ENCODE measurements at regions not wholly inside any gene's neighbourhood (a gene's known extent, or its start where the extent isn't known, plus 50 kb on each side); places are given as distances from the start of the nearest gene placed in this dataset.

- no peak for DNase-seq (ENCODE audit: low spot score in 2 of 2)
- no peak for TF ChIP-seq POLR2AphosphoS5 (IDR thresholded peaks at IDR 0.05)
- Histone ChIP-seq H3K4me3 (no peak overlapping the region), H3K9me3 (no peaks in the 10 kb centered on the region), H3K27me3 (no peaks in the 10 kb centered on the region), H3K27ac (no peak overlapping the region), H3K4me1 (no peaks in the 10 kb centered on the region), H3K36me3 (no peaks in the 10 kb centered on the region)
- intact Hi-C loops (cut with DNase I; ENCODE audit: low total_unique reads): no loop called here
These were observed 194.1 kb upstream of the FANCL start for GRCh38 chr2:58435246-58435645.

DNA sequence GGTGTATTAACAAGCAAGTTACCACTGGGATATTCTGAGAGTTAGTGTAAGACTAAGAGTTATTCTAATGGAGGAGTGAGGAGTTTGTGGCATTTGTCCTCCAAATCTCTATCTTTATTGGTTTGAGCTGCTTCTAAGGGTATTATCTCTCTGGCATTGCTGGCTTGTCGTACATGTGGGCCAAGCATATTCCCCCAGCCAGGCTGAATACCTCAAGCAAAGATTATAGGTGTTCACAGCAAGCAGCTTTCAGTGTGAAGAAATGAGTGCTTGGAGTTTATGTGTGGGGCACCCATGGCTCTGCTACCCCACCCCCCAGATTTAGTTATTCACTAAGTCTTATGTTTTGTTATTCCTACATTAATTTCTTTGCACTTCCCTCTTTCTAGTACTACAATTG lies 193.6 kb upstream of the FANCL start:
- H3K36me3 ChIP-seq: no peaks in the 10 kb centered on the region
- TF ChIP-seq POLR2A (IDR thresholded peaks at IDR 0.05) (no peak), POLR2AphosphoS5 (IDR thresholded peaks at IDR 0.05) (no peak), CTCF (IDR thresholded peaks at IDR 0.05) (no peak)
- no peaks in the 10 kb centered on the region for H3K4me1 ChIP-seq
- intact Hi-C loops (cut with DNase I; ENCODE audit: low total_unique reads): no loop called here
- no peak overlapping the region for H3K4me3 ChIP-seq
- no peak overlapping the region for H3K27ac ChIP-seq
- H3K27me3 ChIP-seq: no peaks in the 10 kb centered on the region
- DNase-seq (ENCODE audit: low spot score in 2 of 2): no peak
- H3K9me3 ChIP-seq: no peaks in the 10 kb centered on the region

DNA sequence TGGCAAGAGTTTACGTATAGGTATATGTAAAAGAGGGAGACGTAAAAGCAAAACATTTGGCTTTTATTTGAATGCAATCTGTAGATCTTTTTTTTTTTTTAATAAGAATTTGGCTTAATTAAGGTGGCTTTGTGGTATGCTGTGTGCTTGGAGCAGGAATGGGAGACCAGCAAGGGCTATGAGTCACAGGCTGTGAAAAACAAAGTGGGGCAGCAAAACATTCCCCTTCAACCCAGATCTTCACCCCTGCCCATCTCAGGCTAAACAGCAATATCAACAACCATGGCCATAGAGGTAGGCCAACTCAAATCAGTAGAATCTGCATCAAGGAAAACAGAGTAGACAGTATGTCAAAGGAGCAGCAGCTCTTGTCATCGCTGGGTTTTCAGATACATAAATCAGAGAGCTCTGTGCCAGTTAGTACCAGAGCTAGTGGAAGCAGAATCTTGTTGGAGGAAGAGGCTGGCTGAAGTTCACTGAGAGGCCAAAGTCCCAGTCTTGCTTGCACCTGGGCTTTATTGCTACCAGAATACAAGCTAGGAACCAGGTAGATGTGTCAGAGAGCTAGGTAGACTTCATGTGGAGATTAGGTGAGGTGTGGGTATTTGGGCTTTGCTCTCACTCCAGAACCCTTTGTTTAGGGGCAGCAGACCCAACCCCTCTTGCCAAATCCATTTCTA lies 191.5 kb upstream of the FANCL start:
- Histone ChIP-seq H3K4me1 (no peaks in the 10 kb centered on the region), H3K36me3 (no peaks in the 10 kb centered on the region), H3K27me3 (no peaks in the 10 kb centered on the region), H3K9me3 (no peaks in the 10 kb centered on the region), H3K27ac (no peak overlapping the region), H3K4me3 (no peak overlapping the region)
- DNase-seq (ENCODE audit: low spot score in 2 of 2): no peak
- intact Hi-C loops (cut with DNase I; ENCODE audit: low total_unique reads): no loop called here
- TF ChIP-seq POLR2A (IDR thresholded peaks at IDR 0.05): no peak
- TF ChIP-seq CTCF (IDR thresholded peaks at IDR 0.05): no peak
- no peak for TF ChIP-seq POLR2AphosphoS5 (IDR thresholded peaks at IDR 0.05)

- Histone ChIP-seq H3K4me3 (peak overlapping the region; percentile 1 to 71 (median 58)), H3K4me1 (no peaks in the 10 kb centered on the region), H3K27me3 (no peaks in the 10 kb centered on the region), H3K9me3 (no peaks in the 10 kb centered on the region), H3K36me3 (no peaks in the 10 kb centered on the region), H3K27ac (peak overlapping the region; percentile 76 to 82)
- peak in 1 of 2 donors; percentile 33 for DNase-seq (ENCODE audit: low spot score in 2 of 2)
- intact Hi-C loops (cut with DNase I; ENCODE audit: low total_unique reads): no loop called here
- TF ChIP-seq POLR2A (IDR thresholded peaks at IDR 0.05) (no peak), CTCF (IDR thresholded peaks at IDR 0.05) (no peak), POLR2AphosphoS5 (IDR thresholded peaks at IDR 0.05) (no peak)
These were observed 188.1 kb upstream of the FANCL start for GRCh38 chr2:58429014-58429875.

DNA sequence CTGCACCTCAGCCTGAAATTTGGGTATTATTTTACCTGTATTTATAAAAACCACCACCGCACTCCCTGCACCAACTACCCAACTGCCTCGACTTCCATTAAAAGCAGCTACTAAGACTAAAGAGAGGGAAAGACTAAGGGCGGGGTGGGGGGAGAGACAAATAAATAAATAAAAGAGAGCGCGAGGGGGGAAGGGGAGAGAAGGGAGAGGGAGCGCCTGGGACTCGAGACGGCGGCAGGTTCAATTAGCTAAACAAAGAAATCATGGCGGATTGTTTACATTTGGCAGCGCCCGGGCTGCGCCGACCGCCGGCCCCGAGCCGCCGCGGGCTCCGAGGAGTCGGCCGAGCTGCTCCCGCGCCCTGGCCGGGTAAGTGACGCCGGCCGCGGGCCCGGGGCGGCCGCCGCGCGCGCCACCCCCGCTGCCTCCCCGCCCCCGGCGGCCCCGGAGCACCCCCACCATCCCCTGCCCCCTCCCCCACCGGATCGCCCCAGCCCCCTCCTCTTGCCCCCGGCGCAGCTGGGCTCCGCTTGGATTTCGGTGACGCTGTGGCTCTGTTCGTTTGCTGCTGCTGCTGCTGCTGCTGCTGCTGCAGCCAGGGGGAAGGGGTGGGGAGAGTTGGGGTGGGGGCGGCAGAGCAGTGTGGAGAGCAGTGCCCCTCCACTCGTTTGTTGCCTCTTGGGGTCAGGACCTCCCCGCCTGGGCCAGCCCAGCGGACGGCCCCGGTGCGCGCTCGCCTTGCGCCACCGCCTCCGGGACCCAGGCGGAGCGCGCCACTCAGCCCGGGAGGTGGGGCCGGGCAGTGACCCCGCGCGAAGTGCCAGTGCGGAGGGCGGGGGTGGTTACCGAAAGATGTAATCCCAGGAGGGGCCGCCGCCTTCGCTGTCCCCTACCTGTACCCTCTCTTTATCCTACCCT lies 187.2 kb upstream of the FANCL start:
- peak overlapping the region; percentile 76 to 82 for H3K27ac ChIP-seq
- H3K9me3 ChIP-seq: no peaks in the 10 kb centered on the region
- H3K27me3 ChIP-seq: no peaks in the 10 kb centered on the region
- no peaks in the 10 kb centered on the region for H3K4me1 ChIP-seq
- no peaks in the 10 kb centered on the region for H3K36me3 ChIP-seq
- H3K4me3 ChIP-seq: peak overlapping the region; percentile 22 to 71 (median 58)
- DNase-seq (ENCODE audit: low spot score in 2 of 2): no peak
- no peak for TF ChIP-seq POLR2A (IDR thresholded peaks at IDR 0.05)
- TF ChIP-seq POLR2AphosphoS5 (IDR thresholded peaks at IDR 0.05): no peak
- no peak for TF ChIP-seq CTCF (IDR thresholded peaks at IDR 0.05)
- intact Hi-C loops (cut with DNase I; ENCODE audit: low total_unique reads): no loop called here
